Thyroid gland (tissue), 4 donors: ENCODE measurements at regions not wholly inside any gene's neighbourhood (a gene's known extent, or its start where the extent isn't known, plus 50 kb on each side); places are given as distances from the start of the nearest gene placed in this dataset.

Experiments used
- DNase-seq, 2 donors: peaks; one replicate each; pipeline ENCODE4 v3.0.0-alpha.2; 2019
- H3K27ac ChIP-seq, 3 donors: fragments of 200-600 bp; sonication (generic); 1 replicate in 2 of 3; 2 replicates in 1 of 3; pipeline ENCODE4 v1.5.1; 2016 to 2019; ENCODE audit warnings: mild to moderate bottlenecking in 1 of 3, moderate library complexity in 1 of 3
- H3K27me3 ChIP-seq: fragments of 200-600 bp; sonication (generic); one replicate; pipeline ENCODE4 v1.5.1; 2019
- H3K36me3 ChIP-seq, 2 donors: fragments of 200-600 bp; sonication (generic); one replicate each; pipeline ENCODE4 v1.5.1; 2016 to 2019
- H3K4me1 ChIP-seq, 2 donors: fragments of 200-600 bp; sonication (generic); one replicate each; pipeline ENCODE4 v1.5.1; 2017 to 2019
- H3K4me3 ChIP-seq, 3 donors: fragments of 200-600 bp; sonication (generic); replicated peaks in 1 of 3; 1 replicate in 2 of 3; 2 replicates in 1 of 3; pipeline ENCODE4 v1.5.1; 2016; ENCODE audit warnings: mild to moderate bottlenecking in 1 of 3
- H3K9me3 ChIP-seq: fragments of 200-600 bp; sonication (generic); one replicate; pipeline ENCODE4 v1.5.1; 2017
- POLR2A ChIP-seq, 2 donors: fragments of 450-650 bp; IDR thresholded peaks; one replicate each; pipeline ENCODE4 v1.6.1; 2017; ENCODE audit warnings: antibody characterized with exemption in 2 of 2, mild to moderate bottlenecking in 2 of 2, moderate library complexity in 1 of 2
- WGBS, 2 donors: methylation state at CpG; one replicate each; pipeline ENCODE4 v1.1.5; 2017; 5-methylcytosine and 5-hydroxymethylcytosine counted together
- intact Hi-C: fragments of 100-400 bp; cut with DNase I; formaldehyde crosslinking; loops from one replicate; pipeline ENCODE4 v1.15.1; 2023
- TF ChIP-seq, protein P1 (sequence below), 6 experiments: fragments of 200-600 bp in 3 of 6; fragments of 450-650 bp in 3 of 6; sonication (generic) in 3 of 6; IDR thresholded peaks; one replicate each; pipeline ENCODE4 v1.5.1; 2016 to 2019; ENCODE audit warnings: antibody characterized with exemption in 6 of 6, mild to moderate bottlenecking in 2 of 6, inconsistent platforms in 1 of 6, moderate library complexity in 1 of 6

DNA sequence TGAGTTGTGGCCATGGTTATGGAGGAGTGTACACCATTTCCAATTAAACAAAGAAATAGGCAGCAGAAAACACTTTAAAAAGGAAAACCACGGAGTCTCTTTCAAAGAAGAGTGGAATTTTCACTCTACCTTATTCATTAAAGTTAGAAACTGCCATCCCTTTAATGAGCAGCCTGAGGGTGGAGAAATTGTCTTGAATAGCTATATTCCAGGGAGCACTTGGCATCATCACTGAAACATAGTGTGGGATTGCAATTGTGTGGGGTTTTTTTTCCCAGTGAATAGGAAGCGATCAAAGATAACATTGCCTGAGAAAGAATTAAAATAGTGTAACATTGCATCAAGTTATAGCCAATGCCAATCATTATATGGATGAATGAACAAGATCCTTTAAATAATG lies 191.6 kb downstream of the TEX36 start:
- Histone ChIP-seq H3K4me1 (no peaks in the 10 kb centered on the region), H3K36me3 (no peaks in the 10 kb centered on the region), H3K27ac (no peak overlapping the region), H3K9me3 (no peaks in the 10 kb centered on the region), H3K4me3 (no peak overlapping the region), H3K27me3 (no peaks in the 10 kb centered on the region)
- intact Hi-C loops, result no loop called here
- no peak for DNase-seq
- WGBS, 2 donors, result 89 to 93% methylated on average over 2 of the region's 2 CpGs
- TF ChIP-seq POLR2A (IDR thresholded peaks at IDR 0.05), result no peak
- TF ChIP-seq, protein P1, sequence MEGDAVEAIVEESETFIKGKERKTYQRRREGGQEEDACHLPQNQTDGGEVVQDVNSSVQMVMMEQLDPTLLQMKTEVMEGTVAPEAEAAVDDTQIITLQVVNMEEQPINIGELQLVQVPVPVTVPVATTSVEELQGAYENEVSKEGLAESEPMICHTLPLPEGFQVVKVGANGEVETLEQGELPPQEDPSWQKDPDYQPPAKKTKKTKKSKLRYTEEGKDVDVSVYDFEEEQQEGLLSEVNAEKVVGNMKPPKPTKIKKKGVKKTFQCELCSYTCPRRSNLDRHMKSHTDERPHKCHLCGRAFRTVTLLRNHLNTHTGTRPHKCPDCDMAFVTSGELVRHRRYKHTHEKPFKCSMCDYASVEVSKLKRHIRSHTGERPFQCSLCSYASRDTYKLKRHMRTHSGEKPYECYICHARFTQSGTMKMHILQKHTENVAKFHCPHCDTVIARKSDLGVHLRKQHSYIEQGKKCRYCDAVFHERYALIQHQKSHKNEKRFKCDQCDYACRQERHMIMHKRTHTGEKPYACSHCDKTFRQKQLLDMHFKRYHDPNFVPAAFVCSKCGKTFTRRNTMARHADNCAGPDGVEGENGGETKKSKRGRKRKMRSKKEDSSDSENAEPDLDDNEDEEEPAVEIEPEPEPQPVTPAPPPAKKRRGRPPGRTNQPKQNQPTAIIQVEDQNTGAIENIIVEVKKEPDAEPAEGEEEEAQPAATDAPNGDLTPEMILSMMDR (IDR thresholded peaks at IDR 0.05), result no peak

DNA sequence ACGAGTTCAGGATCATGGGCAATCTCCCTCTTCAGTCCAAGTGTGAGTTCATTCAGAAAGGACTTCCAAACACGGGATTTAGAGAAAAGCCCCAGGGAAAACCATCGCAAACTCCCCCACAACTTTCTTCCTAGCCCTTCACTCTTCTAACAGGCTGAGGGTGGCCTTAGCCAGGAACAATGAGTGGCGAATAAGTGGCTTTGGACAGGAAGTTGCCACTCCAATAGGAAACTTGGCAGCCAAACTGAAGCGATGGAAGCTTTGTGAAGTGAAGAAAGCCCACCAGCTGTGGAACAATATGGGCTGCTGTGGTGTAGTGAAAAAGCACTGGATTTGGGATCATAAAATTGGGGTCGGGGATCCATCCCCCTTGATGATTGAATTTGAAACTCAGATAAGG lies 193.2 kb downstream of the TEX36 start:
- 27 to 29% methylated on average over 6 of the region's 6 CpGs for WGBS, 2 donors
- no peaks in the 10 kb centered on the region for H3K27me3 ChIP-seq
- no peaks in the 10 kb centered on the region for H3K4me1 ChIP-seq
- no peak overlapping the region for H3K4me3 ChIP-seq
- H3K27ac ChIP-seq, result no peak overlapping the region
- intact Hi-C loops, result no loop called here
- H3K36me3 ChIP-seq, result no peaks in the 10 kb centered on the region
- H3K9me3 ChIP-seq, result no peaks in the 10 kb centered on the region
- no peak for TF ChIP-seq POLR2A (IDR thresholded peaks at IDR 0.05)
- DNase-seq, result peak; percentile 47

DNA sequence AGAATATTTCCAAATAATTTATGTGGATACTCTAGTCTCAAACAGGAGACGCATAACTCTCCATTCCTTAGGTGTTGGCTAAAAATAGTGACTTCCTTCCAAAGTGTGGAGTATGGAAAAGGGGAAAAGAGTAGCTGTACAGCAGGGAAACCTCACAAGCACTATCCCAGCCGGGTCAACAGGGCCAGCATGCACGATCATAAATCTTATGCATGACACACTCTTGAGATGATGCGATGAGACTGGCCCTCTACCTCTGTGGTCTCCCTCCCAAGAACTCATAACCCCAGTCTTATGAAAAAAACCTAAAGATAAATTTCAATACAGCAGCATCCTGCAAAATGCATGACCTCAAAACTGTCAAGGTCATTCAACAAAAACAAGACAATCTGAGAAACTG lies 197.3 kb downstream of the TEX36 start:
- no peak for DNase-seq
- intact Hi-C loops, result no loop called here
- TF ChIP-seq, protein P1 (IDR thresholded peaks at IDR 0.05), result no peak
- TF ChIP-seq POLR2A (IDR thresholded peaks at IDR 0.05), result no peak

DNA sequence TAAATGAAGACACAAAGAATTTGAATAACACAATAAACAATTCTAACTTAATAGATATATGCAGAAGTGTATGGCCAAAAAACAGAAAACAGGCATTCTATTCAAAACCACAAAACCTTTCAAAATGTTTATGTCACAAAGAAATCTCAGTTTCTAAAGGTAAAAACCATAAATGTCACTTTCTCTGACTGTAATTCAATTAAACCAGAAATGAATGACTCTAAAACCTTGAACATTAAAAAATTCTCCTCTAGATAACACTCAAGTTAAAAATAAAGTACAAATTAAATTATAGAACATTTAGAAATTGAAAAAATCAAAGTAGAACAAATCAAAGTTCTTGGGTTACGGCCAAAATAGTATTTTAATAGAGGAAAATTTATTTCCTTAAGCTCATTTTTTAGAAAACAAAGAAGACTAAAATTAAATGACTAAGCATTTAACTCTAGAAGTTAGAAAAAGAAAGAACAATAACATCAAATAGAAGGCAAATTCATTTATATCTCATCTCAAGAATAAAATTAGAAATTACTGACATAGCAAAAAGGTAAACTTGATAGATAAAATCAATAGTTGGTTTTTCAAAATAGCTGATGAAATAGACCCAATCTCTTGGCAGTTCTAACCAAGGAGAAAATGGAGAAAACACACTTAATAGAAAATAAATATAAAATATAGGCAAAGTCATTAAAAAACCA lies 198.8 kb downstream of the TEX36 start:
- H3K4me1 ChIP-seq, result no peaks in the 10 kb centered on the region
- H3K9me3 ChIP-seq, result no peaks in the 10 kb centered on the region
- 93 to 94% methylated on average over 1 of the region's 1 CpG for WGBS, 2 donors
- intact Hi-C loops, result no loop called here
- no peak overlapping the region for H3K4me3 ChIP-seq
- H3K27ac ChIP-seq, result no peak overlapping the region
- TF ChIP-seq, protein P1 (IDR thresholded peaks at IDR 0.05), result no peak
- TF ChIP-seq POLR2A (IDR thresholded peaks at IDR 0.05), result no peak
- no peaks in the 10 kb centered on the region for H3K27me3 ChIP-seq
- no peaks in the 10 kb centered on the region for H3K36me3 ChIP-seq
- DNase-seq, result no peak

More for the DNA sequence above, 197.3 kb downstream of the TEX36 start:
- no peaks in the 10 kb centered on the region for H3K9me3 ChIP-seq
- no peak overlapping the region for H3K27ac ChIP-seq
- H3K4me1 ChIP-seq, result no peaks in the 10 kb centered on the region
- WGBS, 2 donors, result 90 to 91% methylated on average over 4 of the region's 4 CpGs
- H3K27me3 ChIP-seq, result no peaks in the 10 kb centered on the region
- H3K36me3 ChIP-seq, result no peaks in the 10 kb centered on the region
- no peak overlapping the region for H3K4me3 ChIP-seq

DNA sequence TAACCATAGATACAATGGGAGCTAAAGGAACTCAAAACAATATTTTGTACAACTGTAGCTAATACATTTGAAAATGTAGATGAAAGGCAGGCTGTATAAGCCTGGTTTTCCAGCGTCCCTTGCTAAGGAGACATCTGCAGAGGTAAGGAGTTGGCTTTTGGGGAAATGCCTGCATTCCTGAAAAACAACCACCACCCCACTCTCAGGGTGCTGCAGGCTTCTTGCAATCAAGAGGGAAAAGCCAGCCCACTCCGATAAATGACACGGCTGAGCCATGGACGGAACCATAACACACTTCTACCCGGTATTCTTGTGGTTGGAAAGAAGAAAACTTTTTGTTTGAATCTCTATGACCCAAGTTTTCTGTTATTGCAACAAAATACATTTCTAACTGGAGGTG lies 200.3 kb downstream of the TEX36 start:
- Histone ChIP-seq H3K27ac (no peak overlapping the region), H3K27me3 (no peaks in the 10 kb centered on the region), H3K4me1 (no peaks in the 10 kb centered on the region), H3K4me3 (no peak overlapping the region), H3K9me3 (no peaks in the 10 kb centered on the region), H3K36me3 (no peaks in the 10 kb centered on the region)
- WGBS, 2 donors, result 34 to 50% methylated on average over 5 of the region's 5 CpGs
- DNase-seq, result no peak
- intact Hi-C loops, result no loop called here
- TF ChIP-seq, protein P1 (IDR thresholded peaks at IDR 0.05), result no peak
- TF ChIP-seq POLR2A (IDR thresholded peaks at IDR 0.05), result no peak
